ENCODE measurements at regions not wholly inside any gene's neighbourhood (a gene's known extent, or its start where the extent isn't known, plus 50 kb on each side); places are given as distances from the start of the nearest gene placed in this dataset.

DNA sequence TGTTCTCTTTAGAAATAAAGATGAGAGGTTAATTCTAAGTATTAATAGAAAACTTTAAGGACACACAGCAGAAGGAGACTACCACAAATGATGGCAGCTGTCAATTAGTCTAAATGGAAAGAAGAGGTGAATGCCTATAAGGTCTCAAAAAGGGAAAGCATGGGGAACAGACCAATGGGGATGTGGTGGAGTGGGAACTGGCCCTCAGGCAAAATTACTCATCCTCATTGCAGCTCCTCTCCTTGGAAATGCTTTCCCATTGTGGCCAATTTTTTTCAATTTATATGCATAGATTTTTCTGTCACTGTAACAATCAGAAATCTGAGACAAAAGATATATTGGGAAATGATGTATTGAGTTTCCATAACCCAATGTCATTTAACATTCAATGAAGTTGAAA lies 222.9 kb upstream of the DEFB112 start:
- TF ChIP-seq ZNF146 (tag by site-specific recombination; IDR thresholded peaks at IDR 0.05) = no peak
- TF ChIP-seq, protein P1, sequence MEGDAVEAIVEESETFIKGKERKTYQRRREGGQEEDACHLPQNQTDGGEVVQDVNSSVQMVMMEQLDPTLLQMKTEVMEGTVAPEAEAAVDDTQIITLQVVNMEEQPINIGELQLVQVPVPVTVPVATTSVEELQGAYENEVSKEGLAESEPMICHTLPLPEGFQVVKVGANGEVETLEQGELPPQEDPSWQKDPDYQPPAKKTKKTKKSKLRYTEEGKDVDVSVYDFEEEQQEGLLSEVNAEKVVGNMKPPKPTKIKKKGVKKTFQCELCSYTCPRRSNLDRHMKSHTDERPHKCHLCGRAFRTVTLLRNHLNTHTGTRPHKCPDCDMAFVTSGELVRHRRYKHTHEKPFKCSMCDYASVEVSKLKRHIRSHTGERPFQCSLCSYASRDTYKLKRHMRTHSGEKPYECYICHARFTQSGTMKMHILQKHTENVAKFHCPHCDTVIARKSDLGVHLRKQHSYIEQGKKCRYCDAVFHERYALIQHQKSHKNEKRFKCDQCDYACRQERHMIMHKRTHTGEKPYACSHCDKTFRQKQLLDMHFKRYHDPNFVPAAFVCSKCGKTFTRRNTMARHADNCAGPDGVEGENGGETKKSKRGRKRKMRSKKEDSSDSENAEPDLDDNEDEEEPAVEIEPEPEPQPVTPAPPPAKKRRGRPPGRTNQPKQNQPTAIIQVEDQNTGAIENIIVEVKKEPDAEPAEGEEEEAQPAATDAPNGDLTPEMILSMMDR (tag by site-specific recombination; IDR thresholded peaks at IDR 0.05) = no peak
- TF ChIP-seq, protein P2, sequence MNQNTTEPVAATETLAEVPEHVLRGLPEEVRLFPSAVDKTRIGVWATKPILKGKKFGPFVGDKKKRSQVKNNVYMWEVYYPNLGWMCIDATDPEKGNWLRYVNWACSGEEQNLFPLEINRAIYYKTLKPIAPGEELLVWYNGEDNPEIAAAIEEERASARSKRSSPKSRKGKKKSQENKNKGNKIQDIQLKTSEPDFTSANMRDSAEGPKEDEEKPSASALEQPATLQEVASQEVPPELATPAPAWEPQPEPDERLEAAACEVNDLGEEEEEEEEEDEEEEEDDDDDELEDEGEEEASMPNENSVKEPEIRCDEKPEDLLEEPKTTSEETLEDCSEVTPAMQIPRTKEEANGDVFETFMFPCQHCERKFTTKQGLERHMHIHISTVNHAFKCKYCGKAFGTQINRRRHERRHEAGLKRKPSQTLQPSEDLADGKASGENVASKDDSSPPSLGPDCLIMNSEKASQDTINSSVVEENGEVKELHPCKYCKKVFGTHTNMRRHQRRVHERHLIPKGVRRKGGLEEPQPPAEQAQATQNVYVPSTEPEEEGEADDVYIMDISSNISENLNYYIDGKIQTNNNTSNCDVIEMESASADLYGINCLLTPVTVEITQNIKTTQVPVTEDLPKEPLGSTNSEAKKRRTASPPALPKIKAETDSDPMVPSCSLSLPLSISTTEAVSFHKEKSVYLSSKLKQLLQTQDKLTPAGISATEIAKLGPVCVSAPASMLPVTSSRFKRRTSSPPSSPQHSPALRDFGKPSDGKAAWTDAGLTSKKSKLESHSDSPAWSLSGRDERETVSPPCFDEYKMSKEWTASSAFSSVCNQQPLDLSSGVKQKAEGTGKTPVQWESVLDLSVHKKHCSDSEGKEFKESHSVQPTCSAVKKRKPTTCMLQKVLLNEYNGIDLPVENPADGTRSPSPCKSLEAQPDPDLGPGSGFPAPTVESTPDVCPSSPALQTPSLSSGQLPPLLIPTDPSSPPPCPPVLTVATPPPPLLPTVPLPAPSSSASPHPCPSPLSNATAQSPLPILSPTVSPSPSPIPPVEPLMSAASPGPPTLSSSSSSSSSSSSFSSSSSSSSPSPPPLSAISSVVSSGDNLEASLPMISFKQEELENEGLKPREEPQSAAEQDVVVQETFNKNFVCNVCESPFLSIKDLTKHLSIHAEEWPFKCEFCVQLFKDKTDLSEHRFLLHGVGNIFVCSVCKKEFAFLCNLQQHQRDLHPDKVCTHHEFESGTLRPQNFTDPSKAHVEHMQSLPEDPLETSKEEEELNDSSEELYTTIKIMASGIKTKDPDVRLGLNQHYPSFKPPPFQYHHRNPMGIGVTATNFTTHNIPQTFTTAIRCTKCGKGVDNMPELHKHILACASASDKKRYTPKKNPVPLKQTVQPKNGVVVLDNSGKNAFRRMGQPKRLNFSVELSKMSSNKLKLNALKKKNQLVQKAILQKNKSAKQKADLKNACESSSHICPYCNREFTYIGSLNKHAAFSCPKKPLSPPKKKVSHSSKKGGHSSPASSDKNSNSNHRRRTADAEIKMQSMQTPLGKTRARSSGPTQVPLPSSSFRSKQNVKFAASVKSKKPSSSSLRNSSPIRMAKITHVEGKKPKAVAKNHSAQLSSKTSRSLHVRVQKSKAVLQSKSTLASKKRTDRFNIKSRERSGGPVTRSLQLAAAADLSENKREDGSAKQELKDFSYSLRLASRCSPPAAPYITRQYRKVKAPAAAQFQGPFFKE (tag by site-specific recombination; IDR thresholded peaks at IDR 0.05; ENCODE audit: borderline replicate concordance) = no peak
- TF ChIP-seq ZBTB48 (tag by site-specific recombination; IDR thresholded peaks at IDR 0.05) = no peak
- TF ChIP-seq, protein P3, sequence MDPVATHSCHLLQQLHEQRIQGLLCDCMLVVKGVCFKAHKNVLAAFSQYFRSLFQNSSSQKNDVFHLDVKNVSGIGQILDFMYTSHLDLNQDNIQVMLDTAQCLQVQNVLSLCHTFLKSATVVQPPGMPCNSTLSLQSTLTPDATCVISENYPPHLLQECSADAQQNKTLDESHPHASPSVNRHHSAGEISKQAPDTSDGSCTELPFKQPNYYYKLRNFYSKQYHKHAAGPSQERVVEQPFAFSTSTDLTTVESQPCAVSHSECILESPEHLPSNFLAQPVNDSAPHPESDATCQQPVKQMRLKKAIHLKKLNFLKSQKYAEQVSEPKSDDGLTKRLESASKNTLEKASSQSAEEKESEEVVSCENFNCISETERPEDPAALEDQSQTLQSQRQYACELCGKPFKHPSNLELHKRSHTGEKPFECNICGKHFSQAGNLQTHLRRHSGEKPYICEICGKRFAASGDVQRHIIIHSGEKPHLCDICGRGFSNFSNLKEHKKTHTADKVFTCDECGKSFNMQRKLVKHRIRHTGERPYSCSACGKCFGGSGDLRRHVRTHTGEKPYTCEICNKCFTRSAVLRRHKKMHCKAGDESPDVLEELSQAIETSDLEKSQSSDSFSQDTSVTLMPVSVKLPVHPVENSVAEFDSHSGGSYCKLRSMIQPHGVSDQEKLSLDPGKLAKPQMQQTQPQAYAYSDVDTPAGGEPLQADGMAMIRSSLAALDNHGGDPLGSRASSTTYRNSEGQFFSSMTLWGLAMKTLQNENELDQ (tag by site-specific recombination; IDR thresholded peaks at IDR 0.05; ENCODE audit: low read depth) = no peak
- TF ChIP-seq, protein P4, sequence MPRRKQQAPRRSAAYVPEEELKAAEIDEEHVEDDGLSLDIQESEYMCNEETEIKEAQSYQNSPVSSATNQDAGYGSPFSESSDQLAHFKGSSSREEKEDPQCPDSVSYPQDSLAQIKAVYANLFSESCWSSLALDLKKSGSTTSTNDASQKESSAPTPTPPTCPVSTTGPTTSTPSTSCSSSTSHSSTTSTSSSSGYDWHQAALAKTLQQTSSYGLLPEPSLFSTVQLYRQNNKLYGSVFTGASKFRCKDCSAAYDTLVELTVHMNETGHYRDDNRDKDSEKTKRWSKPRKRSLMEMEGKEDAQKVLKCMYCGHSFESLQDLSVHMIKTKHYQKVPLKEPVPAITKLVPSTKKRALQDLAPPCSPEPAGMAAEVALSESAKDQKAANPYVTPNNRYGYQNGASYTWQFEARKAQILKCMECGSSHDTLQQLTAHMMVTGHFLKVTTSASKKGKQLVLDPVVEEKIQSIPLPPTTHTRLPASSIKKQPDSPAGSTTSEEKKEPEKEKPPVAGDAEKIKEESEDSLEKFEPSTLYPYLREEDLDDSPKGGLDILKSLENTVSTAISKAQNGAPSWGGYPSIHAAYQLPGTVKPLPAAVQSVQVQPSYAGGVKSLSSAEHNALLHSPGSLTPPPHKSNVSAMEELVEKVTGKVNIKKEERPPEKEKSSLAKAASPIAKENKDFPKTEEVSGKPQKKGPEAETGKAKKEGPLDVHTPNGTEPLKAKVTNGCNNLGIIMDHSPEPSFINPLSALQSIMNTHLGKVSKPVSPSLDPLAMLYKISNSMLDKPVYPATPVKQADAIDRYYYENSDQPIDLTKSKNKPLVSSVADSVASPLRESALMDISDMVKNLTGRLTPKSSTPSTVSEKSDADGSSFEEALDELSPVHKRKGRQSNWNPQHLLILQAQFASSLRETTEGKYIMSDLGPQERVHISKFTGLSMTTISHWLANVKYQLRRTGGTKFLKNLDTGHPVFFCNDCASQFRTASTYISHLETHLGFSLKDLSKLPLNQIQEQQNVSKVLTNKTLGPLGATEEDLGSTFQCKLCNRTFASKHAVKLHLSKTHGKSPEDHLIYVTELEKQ (tag by site-specific recombination; IDR thresholded peaks at IDR 0.05; ENCODE audit: borderline replicate concordance) = no peak
- no peak for TF ChIP-seq ZBTB17 (tag by site-specific recombination; IDR thresholded peaks at IDR 0.05)
- TF ChIP-seq, protein P5, sequence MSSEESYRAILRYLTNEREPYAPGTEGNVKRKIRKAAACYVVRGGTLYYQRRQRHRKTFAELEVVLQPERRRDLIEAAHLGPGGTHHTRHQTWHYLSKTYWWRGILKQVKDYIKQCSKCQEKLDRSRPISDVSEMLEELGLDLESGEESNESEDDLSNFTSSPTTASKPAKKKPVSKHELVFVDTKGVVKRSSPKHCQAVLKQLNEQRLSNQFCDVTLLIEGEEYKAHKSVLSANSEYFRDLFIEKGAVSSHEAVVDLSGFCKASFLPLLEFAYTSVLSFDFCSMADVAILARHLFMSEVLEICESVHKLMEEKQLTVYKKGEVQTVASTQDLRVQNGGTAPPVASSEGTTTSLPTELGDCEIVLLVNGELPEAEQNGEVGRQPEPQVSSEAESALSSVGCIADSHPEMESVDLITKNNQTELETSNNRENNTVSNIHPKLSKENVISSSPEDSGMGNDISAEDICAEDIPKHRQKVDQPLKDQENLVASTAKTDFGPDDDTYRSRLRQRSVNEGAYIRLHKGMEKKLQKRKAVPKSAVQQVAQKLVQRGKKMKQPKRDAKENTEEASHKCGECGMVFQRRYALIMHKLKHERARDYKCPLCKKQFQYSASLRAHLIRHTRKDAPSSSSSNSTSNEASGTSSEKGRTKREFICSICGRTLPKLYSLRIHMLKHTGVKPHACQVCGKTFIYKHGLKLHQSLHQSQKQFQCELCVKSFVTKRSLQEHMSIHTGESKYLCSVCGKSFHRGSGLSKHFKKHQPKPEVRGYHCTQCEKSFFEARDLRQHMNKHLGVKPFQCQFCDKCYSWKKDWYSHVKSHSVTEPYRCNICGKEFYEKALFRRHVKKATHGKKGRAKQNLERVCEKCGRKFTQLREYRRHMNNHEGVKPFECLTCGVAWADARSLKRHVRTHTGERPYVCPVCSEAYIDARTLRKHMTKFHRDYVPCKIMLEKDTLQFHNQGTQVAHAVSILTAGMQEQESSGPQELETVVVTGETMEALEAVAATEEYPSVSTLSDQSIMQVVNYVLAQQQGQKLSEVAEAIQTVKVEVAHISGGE (tag by site-specific recombination; conservative IDR thresholded peaks at IDR 0.05; ENCODE audit: low read depth) = no peak
- TF ChIP-seq ZNF175 (tag by site-specific recombination; IDR thresholded peaks at IDR 0.05) = no peak
- TF ChIP-seq WT1 (tag by site-specific recombination; IDR thresholded peaks at IDR 0.05) = no peak
- TF ChIP-seq, protein P6, sequence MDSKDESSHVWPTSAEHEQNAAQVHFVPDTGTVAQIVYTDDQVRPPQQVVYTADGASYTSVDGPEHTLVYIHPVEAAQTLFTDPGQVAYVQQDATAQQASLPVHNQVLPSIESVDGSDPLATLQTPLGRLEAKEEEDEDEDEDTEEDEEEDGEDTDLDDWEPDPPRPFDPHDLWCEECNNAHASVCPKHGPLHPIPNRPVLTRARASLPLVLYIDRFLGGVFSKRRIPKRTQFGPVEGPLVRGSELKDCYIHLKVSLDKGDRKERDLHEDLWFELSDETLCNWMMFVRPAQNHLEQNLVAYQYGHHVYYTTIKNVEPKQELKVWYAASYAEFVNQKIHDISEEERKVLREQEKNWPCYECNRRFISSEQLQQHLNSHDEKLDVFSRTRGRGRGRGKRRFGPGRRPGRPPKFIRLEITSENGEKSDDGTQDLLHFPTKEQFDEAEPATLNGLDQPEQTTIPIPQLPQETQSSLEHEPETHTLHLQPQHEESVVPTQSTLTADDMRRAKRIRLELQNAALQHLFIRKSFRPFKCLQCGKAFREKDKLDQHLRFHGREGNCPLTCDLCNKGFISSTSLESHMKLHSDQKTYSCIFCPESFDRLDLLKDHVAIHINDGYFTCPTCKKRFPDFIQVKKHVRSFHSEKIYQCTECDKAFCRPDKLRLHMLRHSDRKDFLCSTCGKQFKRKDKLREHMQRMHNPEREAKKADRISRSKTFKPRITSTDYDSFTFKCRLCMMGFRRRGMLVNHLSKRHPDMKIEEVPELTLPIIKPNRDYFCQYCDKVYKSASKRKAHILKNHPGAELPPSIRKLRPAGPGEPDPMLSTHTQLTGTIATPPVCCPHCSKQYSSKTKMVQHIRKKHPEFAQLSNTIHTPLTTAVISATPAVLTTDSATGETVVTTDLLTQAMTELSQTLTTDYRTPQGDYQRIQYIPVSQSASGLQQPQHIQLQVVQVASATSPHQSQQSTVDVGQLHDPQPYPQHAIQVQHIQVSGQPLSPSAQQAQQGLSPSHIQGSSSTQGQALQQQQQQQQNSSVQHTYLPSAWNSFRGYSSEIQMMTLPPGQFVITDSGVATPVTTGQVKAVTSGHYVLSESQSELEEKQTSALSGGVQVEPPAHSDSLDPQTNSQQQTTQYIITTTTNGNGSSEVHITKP (tag by site-specific recombination; IDR thresholded peaks at IDR 0.05) = no peak
- TF ChIP-seq, protein P7, sequence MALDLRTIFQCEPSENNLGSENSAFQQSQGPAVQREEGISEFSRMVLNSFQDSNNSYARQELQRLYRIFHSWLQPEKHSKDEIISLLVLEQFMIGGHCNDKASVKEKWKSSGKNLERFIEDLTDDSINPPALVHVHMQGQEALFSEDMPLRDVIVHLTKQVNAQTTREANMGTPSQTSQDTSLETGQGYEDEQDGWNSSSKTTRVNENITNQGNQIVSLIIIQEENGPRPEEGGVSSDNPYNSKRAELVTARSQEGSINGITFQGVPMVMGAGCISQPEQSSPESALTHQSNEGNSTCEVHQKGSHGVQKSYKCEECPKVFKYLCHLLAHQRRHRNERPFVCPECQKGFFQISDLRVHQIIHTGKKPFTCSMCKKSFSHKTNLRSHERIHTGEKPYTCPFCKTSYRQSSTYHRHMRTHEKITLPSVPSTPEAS (tag by site-specific recombination; IDR thresholded peaks at IDR 0.05) = no peak
- TF ChIP-seq, protein P8, sequence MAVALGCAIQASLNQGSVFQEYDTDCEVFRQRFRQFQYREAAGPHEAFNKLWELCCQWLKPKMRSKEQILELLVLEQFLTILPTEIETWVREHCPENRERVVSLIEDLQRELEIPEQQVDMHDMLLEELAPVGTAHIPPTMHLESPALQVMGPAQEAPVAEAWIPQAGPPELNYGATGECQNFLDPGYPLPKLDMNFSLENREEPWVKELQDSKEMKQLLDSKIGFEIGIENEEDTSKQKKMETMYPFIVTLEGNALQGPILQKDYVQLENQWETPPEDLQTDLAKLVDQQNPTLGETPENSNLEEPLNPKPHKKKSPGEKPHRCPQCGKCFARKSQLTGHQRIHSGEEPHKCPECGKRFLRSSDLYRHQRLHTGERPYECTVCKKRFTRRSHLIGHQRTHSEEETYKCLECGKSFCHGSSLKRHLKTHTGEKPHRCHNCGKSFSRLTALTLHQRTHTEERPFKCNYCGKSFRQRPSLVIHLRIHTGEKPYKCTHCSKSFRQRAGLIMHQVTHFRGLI (tag by site-specific recombination; IDR thresholded peaks at IDR 0.05) = no peak
- TF ChIP-seq, protein P9, sequence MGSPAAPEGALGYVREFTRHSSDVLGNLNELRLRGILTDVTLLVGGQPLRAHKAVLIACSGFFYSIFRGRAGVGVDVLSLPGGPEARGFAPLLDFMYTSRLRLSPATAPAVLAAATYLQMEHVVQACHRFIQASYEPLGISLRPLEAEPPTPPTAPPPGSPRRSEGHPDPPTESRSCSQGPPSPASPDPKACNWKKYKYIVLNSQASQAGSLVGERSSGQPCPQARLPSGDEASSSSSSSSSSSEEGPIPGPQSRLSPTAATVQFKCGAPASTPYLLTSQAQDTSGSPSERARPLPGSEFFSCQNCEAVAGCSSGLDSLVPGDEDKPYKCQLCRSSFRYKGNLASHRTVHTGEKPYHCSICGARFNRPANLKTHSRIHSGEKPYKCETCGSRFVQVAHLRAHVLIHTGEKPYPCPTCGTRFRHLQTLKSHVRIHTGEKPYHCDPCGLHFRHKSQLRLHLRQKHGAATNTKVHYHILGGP (tag by site-specific recombination; IDR thresholded peaks at IDR 0.05) = no peak

Measured in HEK293 (cell line).